B cell (primary cell): ENCODE measurements at regions not wholly inside any gene's neighbourhood (a gene's known extent, or its start where the extent isn't known, plus 50 kb on each side); places are given as distances from the start of the nearest gene placed in this dataset.

Experiments used
- ATAC-seq: fragments of 200-7000 bp; cut with Tn5 transposase; one replicate; pipeline ENCODE4 v1.10.0; 2021; ENCODE audit warnings: low read depth, mild to moderate bottlenecking, moderate number of reproducible peaks, moderate library complexity
- CTCF ChIA-PET: fragments of 350-600 bp; sonication (Branson Sonifier 250); formaldehyde crosslinking; loops from one replicate; lab custom pipeline; 2021; ENCODE audit warnings: antibody characterized with exemption, inconsistent platforms; lab: Charles Lee
- POLR2A ChIA-PET: fragments of 350-600 bp; sonication (Branson Sonifier 250); formaldehyde crosslinking; loops from one replicate; lab custom pipeline; 2021; ENCODE audit warnings: antibody characterized with exemption; lab: Charles Lee
- DNase-seq: peaks from one replicate; pipeline ENCODE4 v3.0.0; 2013
- H2AFZ ChIP-seq: 2 replicates; pipeline ENCODE4 v1.6.1; 2012; ENCODE audit warnings: mild to moderate bottlenecking, low read depth, low read length; ENCODE audit not compliant: insufficient read depth, poor library complexity, severe bottlenecking
- H3K27ac ChIP-seq, 2 donors: 1 replicate in 1 of 2; 2 replicates in 1 of 2; pipeline ENCODE4 v1.5.1; 2012 to 2013; ENCODE audit warnings: low read length in 2 of 2, mild to moderate bottlenecking in 2 of 2, moderate library complexity in 1 of 2
- H3K27me3 ChIP-seq, 4 experiments: fragments of 200-600 bp in 1 of 4; sonication (generic) in 1 of 4; replicated peaks in 1 of 4; 1 replicate in 2 of 4; 2 replicates in 2 of 4; pipeline versions ENCODE4 v1.6.1 to v1.7.0; 2013 to 2016; ENCODE audit warnings: low read length in 3 of 4, mild to moderate bottlenecking in 2 of 4, mixed read lengths in 1 of 4, moderate library complexity in 1 of 4; ENCODE audit not compliant: insufficient read depth in 4 of 4, control insufficient read depth in 3 of 4; ENCODE audit errors: control extremely low read depth in 1 of 4
- H3K36me3 ChIP-seq, 2 experiments: replicated peaks in 1 of 2; 1 replicate in 1 of 2; 2 replicates in 1 of 2; pipeline versions ENCODE4 v1.6.1 to v1.7.1; 2013; ENCODE audit warnings: low read length in 1 of 2; ENCODE audit not compliant: insufficient read depth in 2 of 2, control insufficient read depth in 1 of 2; ENCODE audit errors: control extremely low read depth in 1 of 2, extremely low read depth in 1 of 2
- H3K4me1 ChIP-seq, 2 donors: fragments of 200-600 bp in 1 of 2; sonication (generic) in 1 of 2; 1 replicate in 1 of 2; 2 replicates in 1 of 2; pipeline versions ENCODE4 v1.5.1 to v1.6.1; 2013 to 2017; ENCODE audit warnings: low read length in 2 of 2; ENCODE audit not compliant: control insufficient read depth in 2 of 2, insufficient read depth in 2 of 2
- H3K4me2 ChIP-seq: replicated peaks from 2 replicates; pipeline ENCODE3; 2012; ENCODE audit warnings: mild to moderate bottlenecking, low read depth, low read length; ENCODE audit not compliant: poor library complexity, severe bottlenecking
- H3K4me3 ChIP-seq, 5 experiments: fragments of 200-600 bp in 1 of 5; sonication (generic) in 1 of 5; 1 replicate in 3 of 5; 2 replicates in 2 of 5; pipeline versions ENCODE4 v1.5.1 to v1.7.0; 2011 to 2016; ENCODE audit warnings: low read length in 4 of 5, mild to moderate bottlenecking in 4 of 5, low read depth in 2 of 5, control low read depth in 1 of 5, moderate library complexity in 1 of 5; ENCODE audit not compliant: insufficient read depth in 1 of 5; ENCODE audit errors: control extremely low read depth in 1 of 5, extremely low read depth in 1 of 5
- H3K79me2 ChIP-seq: fragments of 200-600 bp; sonication (generic); one replicate; pipeline ENCODE4 v1.6.0; 2016; ENCODE audit warnings: low read length; ENCODE audit not compliant: control insufficient read depth, insufficient read depth
- H3K9ac ChIP-seq: fragments of 200-600 bp; sonication (generic); 2 replicates; pipeline ENCODE4 v1.6.1; 2017; ENCODE audit warnings: mild to moderate bottlenecking, low read length, moderate library complexity
- H3K9me3 ChIP-seq, 3 donors: one replicate each; pipeline versions ENCODE4 v1.6.1 to v1.7.1; 2013; ENCODE audit warnings: low read length in 2 of 3; ENCODE audit not compliant: control insufficient read depth in 2 of 3, insufficient read depth in 1 of 3; ENCODE audit errors: control extremely low read depth in 1 of 3
- H4K20me1 ChIP-seq: 2 replicates; pipeline ENCODE4 v1.6.0; 2012; ENCODE audit warnings: mild to moderate bottlenecking, low read length; ENCODE audit not compliant: insufficient read depth, control insufficient read depth, poor library complexity, severe bottlenecking
- H3K27ac Mint-ChIP-seq: one replicate; pipeline ENCODE4 v1.8.0; 2021; ENCODE audit warnings: mixed read lengths
- H3K27me3 Mint-ChIP-seq: one replicate; pipeline ENCODE4 v1.8.0; 2021; ENCODE audit warnings: mixed read lengths
- H3K4me1 Mint-ChIP-seq: one replicate; pipeline ENCODE4 v1.8.0; 2021; ENCODE audit warnings: mixed read lengths
- H3K4me3 Mint-ChIP-seq: one replicate; pipeline ENCODE4 v1.8.0; 2021; ENCODE audit warnings: mixed read lengths
- H3K9me3 Mint-ChIP-seq: one replicate; pipeline ENCODE4 v1.8.0; 2022; ENCODE audit warnings: mixed read lengths; ENCODE audit not compliant: insufficient read depth
- EZH2 ChIP-seq: IDR thresholded peaks from 2 replicates; pipeline ENCODE4 v1.6.1; 2012; ENCODE audit warnings: borderline replicate concordance, low read depth, mild to moderate bottlenecking, moderate library complexity, low read length; ENCODE audit not compliant: insufficient read depth, poor library complexity, severe bottlenecking
- WGBS: methylation state at CpG from one replicate; pipeline ENCODE4 v1.1.5; 2013; ENCODE audit warnings: missing lambda C conversion rate; ENCODE audit not compliant: insufficient coverage; 5-methylcytosine and 5-hydroxymethylcytosine counted together
- intact Hi-C: fragments of 100-400 bp; cut with micrococcal nuclease; formaldehyde crosslinking; loops from one replicate; pipeline ENCODE4 v1.10.0; 2022
- TF ChIP-seq, protein P1 (sequence below): fragments of 200-600 bp; IDR thresholded peaks from one replicate; pipeline ENCODE4 v1.8.0; 2022; ENCODE audit warnings: antibody characterized with exemption, mild to moderate bottlenecking

DNA sequence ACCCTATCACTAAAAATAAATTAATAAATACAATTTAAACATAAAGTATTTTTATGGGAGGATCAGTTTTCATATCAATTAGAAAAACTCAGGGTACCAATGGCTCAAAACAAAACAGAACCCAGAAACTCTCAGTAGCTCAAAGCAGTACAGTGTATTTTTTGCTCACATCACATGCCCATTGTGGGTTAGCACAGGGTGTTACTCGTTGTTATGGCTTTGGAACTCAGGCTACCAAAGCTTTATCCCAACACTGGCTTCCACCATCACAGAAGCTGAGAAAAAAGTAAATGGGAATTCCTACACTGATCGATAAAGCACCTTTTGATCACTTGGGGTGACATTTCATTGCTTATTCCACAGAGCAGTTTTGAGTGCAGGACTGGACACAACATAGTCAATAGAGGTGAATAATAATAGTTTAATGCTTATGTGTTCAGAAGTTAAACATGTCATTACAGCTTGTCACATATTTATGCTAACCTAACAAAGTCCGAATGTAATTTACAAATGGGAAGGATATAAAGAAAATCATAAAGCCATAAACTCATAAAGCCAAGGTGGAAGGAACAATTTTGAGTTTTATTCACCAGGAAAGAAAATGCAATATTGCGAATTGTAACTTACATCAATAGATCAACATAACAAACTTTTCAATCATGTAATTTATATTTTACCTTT, 484.5 kb upstream of the TMPRSS15 start:
- no peak for DNase-seq
- H3K4me3 ChIP-seq: no peak overlapping the region
- H4K20me1 ChIP-seq: no peaks in the 10 kb centered on the region
- no peaks in the 10 kb centered on the region for H3K4me1 Mint-ChIP-seq
- peaks cover 5% of the 10 kb centered on the region for H3K9me3 Mint-ChIP-seq
- no peak overlapping the region for H3K27ac ChIP-seq
- POLR2A ChIA-PET: no interaction called here
- H3K27me3 Mint-ChIP-seq: no peaks in the 10 kb centered on the region
- no peak overlapping the region for H2AFZ ChIP-seq
- CTCF ChIA-PET: no interaction called here
- TF ChIP-seq, protein P1, sequence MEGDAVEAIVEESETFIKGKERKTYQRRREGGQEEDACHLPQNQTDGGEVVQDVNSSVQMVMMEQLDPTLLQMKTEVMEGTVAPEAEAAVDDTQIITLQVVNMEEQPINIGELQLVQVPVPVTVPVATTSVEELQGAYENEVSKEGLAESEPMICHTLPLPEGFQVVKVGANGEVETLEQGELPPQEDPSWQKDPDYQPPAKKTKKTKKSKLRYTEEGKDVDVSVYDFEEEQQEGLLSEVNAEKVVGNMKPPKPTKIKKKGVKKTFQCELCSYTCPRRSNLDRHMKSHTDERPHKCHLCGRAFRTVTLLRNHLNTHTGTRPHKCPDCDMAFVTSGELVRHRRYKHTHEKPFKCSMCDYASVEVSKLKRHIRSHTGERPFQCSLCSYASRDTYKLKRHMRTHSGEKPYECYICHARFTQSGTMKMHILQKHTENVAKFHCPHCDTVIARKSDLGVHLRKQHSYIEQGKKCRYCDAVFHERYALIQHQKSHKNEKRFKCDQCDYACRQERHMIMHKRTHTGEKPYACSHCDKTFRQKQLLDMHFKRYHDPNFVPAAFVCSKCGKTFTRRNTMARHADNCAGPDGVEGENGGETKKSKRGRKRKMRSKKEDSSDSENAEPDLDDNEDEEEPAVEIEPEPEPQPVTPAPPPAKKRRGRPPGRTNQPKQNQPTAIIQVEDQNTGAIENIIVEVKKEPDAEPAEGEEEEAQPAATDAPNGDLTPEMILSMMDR: no peak
- no peak for TF ChIP-seq EZH2
- H3K27ac Mint-ChIP-seq: no peak overlapping the region
- H3K9ac ChIP-seq: no peak overlapping the region
- no peaks in the 10 kb centered on the region for H3K79me2 ChIP-seq
- WGBS: no CpG with 5 or more reads among the region's 4 CpGs
- no peak overlapping the region for H3K4me3 Mint-ChIP-seq
- intact Hi-C loops: no loop called here
- no peaks in the 10 kb centered on the region for H3K4me1 ChIP-seq
- no peak overlapping the region for H3K4me2 ChIP-seq
- no peaks in the 10 kb centered on the region for H3K36me3 ChIP-seq
- H3K9me3 ChIP-seq: peaks cover 0 to 3% (median 0%) of the 10 kb centered on the region in 3 donors
- H3K27me3 ChIP-seq: no peaks in the 10 kb centered on the region
- ATAC-seq: no peak

DNA sequence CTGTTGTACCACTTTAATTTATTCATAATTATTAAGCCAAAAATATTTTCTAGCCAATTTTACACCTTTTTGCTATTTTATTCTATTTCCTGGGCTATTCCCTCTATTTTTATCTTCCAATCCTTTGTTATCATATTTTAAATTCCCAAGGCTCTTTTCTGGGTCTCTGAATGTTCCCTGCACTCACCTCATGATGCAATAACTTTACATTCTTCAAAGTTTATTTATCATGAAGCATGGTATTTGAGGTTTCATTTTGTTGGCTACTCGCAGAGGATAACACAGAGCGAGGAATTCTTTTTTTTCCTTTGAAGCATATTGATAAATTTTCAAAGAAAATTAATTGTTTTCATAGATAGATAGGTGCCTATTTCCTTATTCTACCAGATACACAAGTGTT, 489.8 kb upstream of the TMPRSS15 start:
- Mint-ChIP-seq H3K27me3 (no peaks in the 10 kb centered on the region), H3K9me3 (no peaks in the 10 kb centered on the region), H3K4me1 (no peaks in the 10 kb centered on the region), H3K27ac (no peak overlapping the region), H3K4me3 (no peak overlapping the region)
- H4K20me1 ChIP-seq: no peaks in the 10 kb centered on the region
- no peaks in the 10 kb centered on the region for H3K27me3 ChIP-seq
- H2AFZ ChIP-seq: no peak overlapping the region
- DNase-seq (no peak), ATAC-seq (no peak)
- ChIA-PET CTCF (no interaction called here), POLR2A (no interaction called here)
- H3K9ac ChIP-seq: no peak overlapping the region
- H3K9me3 ChIP-seq: no peaks in the 10 kb centered on the region
- TF ChIP-seq EZH2: no peak
- TF ChIP-seq, protein P1: no peak
- WGBS: no CpG with 5 or more reads among the region's 2 CpGs
- no peaks in the 10 kb centered on the region for H3K36me3 ChIP-seq
- intact Hi-C loops: no loop called here
- H3K4me3 ChIP-seq: no peak overlapping the region
- no peaks in the 10 kb centered on the region for H3K4me1 ChIP-seq
- no peaks in the 10 kb centered on the region for H3K79me2 ChIP-seq
- H3K27ac ChIP-seq: no peak overlapping the region
- no peak overlapping the region for H3K4me2 ChIP-seq
